ENCODE measurements at regions not wholly inside any gene's neighbourhood (a gene's known extent, or its start where the extent isn't known, plus 50 kb on each side); places are given as distances from the start of the nearest gene placed in this dataset.

DNA sequence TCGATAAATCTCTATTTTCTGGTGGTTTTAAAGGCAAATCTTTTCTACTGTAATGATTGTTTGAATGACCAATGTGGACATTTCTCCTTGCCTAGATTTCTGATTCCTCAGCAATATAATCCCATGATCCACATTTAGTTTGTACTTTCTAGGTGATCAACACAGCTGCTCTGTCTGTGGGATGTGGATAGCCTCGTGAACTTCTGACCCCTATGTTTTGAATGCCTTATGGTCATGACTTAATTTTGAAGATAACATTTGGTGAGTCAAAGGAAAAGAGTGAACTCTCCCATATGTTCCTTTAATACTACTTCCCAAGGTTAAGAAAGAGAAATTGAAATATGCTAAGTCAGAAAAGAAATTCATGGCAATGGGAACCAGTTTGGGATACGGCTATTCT, 147.5 kb downstream of the CAVIN4 start:
- Histone ChIP-seq H3K9me1 (ENCODE audit: control insufficient read depth, insufficient read depth, low read length) (no peaks in the 10 kb centered on the region), H3K9ac (ENCODE audit: insufficient read depth in 1 of 2, low read depth in 2 of 2, low read length in 2 of 2) (no peak overlapping the region), H3K9me3 (replicated peaks; ENCODE audit: control insufficient read depth, insufficient read depth, low read depth, low read length) (no peaks in the 10 kb centered on the region), H3K79me2 (ENCODE audit: control insufficient read depth, insufficient read depth, low read length) (no peaks in the 10 kb centered on the region), H3K4me2 (ENCODE audit: insufficient read depth, low read length) (no peak overlapping the region), H2AFZ (ENCODE audit: low read depth, low read length) (no peak overlapping the region), H3K36me3 (ENCODE audit: control insufficient read depth, insufficient read depth, low read length) (no peaks in the 10 kb centered on the region), H3K27ac (ENCODE audit: extremely low read depth, low read depth, low read length) (no peak overlapping the region), H4K20me1 (replicated peaks; ENCODE audit: control insufficient read depth, insufficient read depth, low read length) (no peaks in the 10 kb centered on the region; the same call in 1 of the 2 replicates), H3K27me3 (ENCODE audit: control insufficient read depth in 2 of 2, insufficient read depth in 2 of 2, low read length in 2 of 2) (no peaks in the 10 kb centered on the region), H3K4me3 (no peak overlapping the region), H3K4me1 (replicated peaks in 1 of 2; ENCODE audit: control insufficient read depth in 2 of 2, insufficient read depth in 2 of 2, low read length in 2 of 2) (no peaks in the 10 kb centered on the region)
- no peak for FAIRE-seq
- POLR2A ChIA-PET: no interaction called here
- CTCF ChIA-PET (ENCODE audit: low intra/inter-chr PET ratio): no interaction called here
- BruUV-seq (replicated peaks): no TSS peak
- intact Hi-C loops (cut with micrococcal nuclease): no loop called here
- no peak for DNase-seq (ENCODE audit: extremely low read depth in 1 of 4, low spot score in 3 of 4)
- WGBS (ENCODE audit: insufficient coverage, low coverage, missing lambda C conversion rate): 0% methylated on average over 3 of the region's 3 CpGs
- in situ Hi-C loops (cut with MboI): loop anchor here (25.0 kb wide), 1 partner anchor 987 kb away; no protein-coding TSS in a partner anchor
- no peak for ATAC-seq
- TF ChIP-seq, protein P1, sequence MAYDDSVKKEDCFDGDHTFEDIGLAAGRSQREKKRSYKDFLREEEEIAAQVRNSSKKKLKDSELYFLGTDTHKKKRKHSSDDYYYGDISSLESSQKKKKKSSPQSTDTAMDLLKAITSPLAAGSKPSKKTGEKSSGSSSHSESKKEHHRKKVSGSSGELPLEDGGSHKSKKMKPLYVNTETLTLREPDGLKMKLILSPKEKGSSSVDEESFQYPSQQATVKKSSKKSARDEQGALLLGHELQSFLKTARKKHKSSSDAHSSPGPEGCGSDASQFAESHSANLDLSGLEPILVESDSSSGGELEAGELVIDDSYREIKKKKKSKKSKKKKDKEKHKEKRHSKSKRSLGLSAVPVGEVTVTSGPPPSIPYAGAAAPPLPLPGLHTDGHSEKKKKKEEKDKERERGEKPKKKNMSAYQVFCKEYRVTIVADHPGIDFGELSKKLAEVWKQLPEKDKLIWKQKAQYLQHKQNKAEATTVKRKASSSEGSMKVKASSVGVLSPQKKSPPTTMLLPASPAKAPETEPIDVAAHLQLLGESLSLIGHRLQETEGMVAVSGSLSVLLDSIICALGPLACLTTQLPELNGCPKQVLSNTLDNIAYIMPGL (CRISPR knock-in tag; IDR thresholded peaks at IDR 0.05): no peak
- TF ChIP-seq E2F6 (IDR thresholded peaks at IDR 0.05; ENCODE audit: borderline replicate concordance in 1 of 2, extremely low read depth in 1 of 2, insufficient read depth in 1 of 2, insufficient read length in 1 of 2, low read depth in 1 of 2, low read length in 1 of 2, poor library complexity in 1 of 2, severe bottlenecking in 1 of 2) (no peak), ESRRA (IDR thresholded peaks at IDR 0.05; ENCODE audit: borderline replicate concordance, low read depth) (no peak), ZNF232 (CRISPR knock-in tag; IDR thresholded peaks at IDR 0.05) (no peak), SAFB (IDR thresholded peaks at IDR 0.05; ENCODE audit: borderline replicate concordance, low read depth, low read length) (no peak), WHSC1 (IDR thresholded peaks at IDR 0.05; ENCODE audit: low read length) (no peak), NFIC (IDR thresholded peaks at IDR 0.05) (no peak), TSC22D4 (tag; IDR thresholded peaks at IDR 0.05) (no peak), ZBTB7A (IDR thresholded peaks at IDR 0.05; ENCODE audit: borderline replicate concordance, control insufficient read depth, low read depth, low read length) (no peak), BRD4 (IDR thresholded peaks at IDR 0.05) (no peak), TAF9B (IDR thresholded peaks at IDR 0.05; ENCODE audit: partially characterized antibody) (no peak), ZBTB8A (IDR thresholded peaks at IDR 0.05; ENCODE audit: partially characterized antibody) (no peak), SOX6 (IDR thresholded peaks at IDR 0.05) (no peak), BRD9 (IDR thresholded peaks at IDR 0.05; ENCODE audit: low read depth, partially characterized antibody) (no peak), TAF7 (tag; IDR thresholded peaks at IDR 0.05) (no peak), MTF1 (CRISPR knock-in tag; IDR thresholded peaks at IDR 0.05; ENCODE audit: borderline replicate concordance) (no peak), FOXA3 (CRISPR knock-in tag; conservative IDR thresholded peaks at IDR 0.05 in 1 of 2, IDR thresholded peaks at IDR 0.05 in 1 of 2) (no peak), ARID1B (IDR thresholded peaks at IDR 0.05) (no peak)
- TF ChIP-seq, protein P2, sequence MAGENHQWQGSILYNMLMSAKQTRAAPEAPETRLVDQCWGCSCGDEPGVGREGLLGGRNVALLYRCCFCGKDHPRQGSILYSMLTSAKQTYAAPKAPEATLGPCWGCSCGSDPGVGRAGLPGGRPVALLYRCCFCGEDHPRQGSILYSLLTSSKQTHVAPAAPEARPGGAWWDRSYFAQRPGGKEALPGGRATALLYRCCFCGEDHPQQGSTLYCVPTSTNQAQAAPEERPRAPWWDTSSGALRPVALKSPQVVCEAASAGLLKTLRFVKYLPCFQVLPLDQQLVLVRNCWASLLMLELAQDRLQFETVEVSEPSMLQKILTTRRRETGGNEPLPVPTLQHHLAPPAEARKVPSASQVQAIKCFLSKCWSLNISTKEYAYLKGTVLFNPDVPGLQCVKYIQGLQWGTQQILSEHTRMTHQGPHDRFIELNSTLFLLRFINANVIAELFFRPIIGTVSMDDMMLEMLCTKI (IDR thresholded peaks at IDR 0.05; ENCODE audit: partially characterized antibody): no peak
